Transverse colon (tissue), 4 donors: ENCODE measurements at regions not wholly inside any gene's neighbourhood (a gene's known extent, or its start where the extent isn't known, plus 50 kb on each side); places are given as distances from the start of the nearest gene placed in this dataset.
"Not testable (repeated sequence)": the region's sequence is repeated elsewhere in the genome, so short reads cannot be mapped to it uniquely, and the experiment has no call there.

Source experiments
- DNase-seq: peaks from one replicate; pipeline ENCODE4 v3.0.0-alpha.2; 2019
- H3K27ac ChIP-seq, 4 donors: fragments of 200-600 bp; sonication (generic); 2 replicates each; pipeline ENCODE4 v1.5.1; 2016 to 2018; ENCODE audit warnings: inconsistent platforms in 4 of 4
- H3K27me3 ChIP-seq: fragments of 200-600 bp; sonication (generic); 2 replicates; pipeline ENCODE4 v1.5.1; 2017; ENCODE audit warnings: inconsistent platforms
- H3K36me3 ChIP-seq, 4 donors: fragments of 200-600 bp; sonication (generic); 2 replicates each; pipeline ENCODE4 v1.5.1; 2017 to 2019; ENCODE audit warnings: inconsistent platforms in 4 of 4
- H3K4me1 ChIP-seq, 4 donors: fragments of 200-600 bp; sonication (generic); 2 replicates each; pipeline ENCODE4 v1.5.1; 2017 to 2020; ENCODE audit warnings: inconsistent platforms in 4 of 4
- H3K4me3 ChIP-seq, 4 donors: fragments of 200-600 bp; sonication (generic); 1 replicate in 1 of 4; 2 replicates in 3 of 4; pipeline versions ENCODE4 v1.5.1 to v1.6.1; 2017 to 2019; ENCODE audit warnings: inconsistent platforms in 4 of 4
- H3K9me3 ChIP-seq, 2 donors: fragments of 200-600 bp; sonication (generic); 2 replicates each; pipeline ENCODE4 v1.5.1; 2017 to 2019; ENCODE audit warnings: inconsistent platforms in 2 of 2
- CTCF ChIP-seq, 5 experiments: fragments of 200-600 bp in 3 of 5; fragments of 450-650 bp in 2 of 5; sonication (generic) in 3 of 5; IDR thresholded peaks; 1 replicate in 2 of 5; 2 replicates in 3 of 5; pipeline ENCODE4 v1.5.1; 2016 to 2017; ENCODE audit warnings: antibody characterized with exemption in 5 of 5, inconsistent platforms in 3 of 5, mild to moderate bottlenecking in 2 of 5, moderate library complexity in 1 of 5
- EP300 ChIP-seq: sonication (generic); formaldehyde crosslinking; IDR thresholded peaks from one replicate; pipeline ENCODE4 v1.6.1; 2017; ENCODE audit warnings: antibody characterized with exemption, low read depth
- POLR2A ChIP-seq: fragments of 450-650 bp; IDR thresholded peaks from one replicate; pipeline ENCODE4 v1.6.1; 2016; ENCODE audit warnings: antibody characterized with exemption, mild to moderate bottlenecking, moderate library complexity
- POLR2AphosphoS5 ChIP-seq, 3 donors: sonication (generic); formaldehyde crosslinking; IDR thresholded peaks; one replicate each; pipeline ENCODE4 v1.6.1; 2016; ENCODE audit warnings: antibody characterized with exemption in 3 of 3
- WGBS, 2 donors: methylation state at CpG; one replicate each; pipeline ENCODE4 v1.1.5; 2018; ENCODE audit warnings: low coverage in 1 of 2; 5-methylcytosine and 5-hydroxymethylcytosine counted together
- in situ Hi-C, 4 donors: fragments of 200-750 bp; cut with MboI; loops; one replicate each; pipeline versions ENCODE4 v1.15.0 to v1.15.1; 2017; ENCODE audit warnings: low sequenced_read_pairs in 3 of 4, low pct_ligation_motif_present in 1 of 4, low pct_unique_long_range_greater_than_20kb in 1 of 4
- intact Hi-C: fragments of 100-400 bp; cut with DNase I; formaldehyde crosslinking; loops from one replicate; pipeline ENCODE4 v1.15.1; 2023; ENCODE audit warnings: low total_unique reads

DNA sequence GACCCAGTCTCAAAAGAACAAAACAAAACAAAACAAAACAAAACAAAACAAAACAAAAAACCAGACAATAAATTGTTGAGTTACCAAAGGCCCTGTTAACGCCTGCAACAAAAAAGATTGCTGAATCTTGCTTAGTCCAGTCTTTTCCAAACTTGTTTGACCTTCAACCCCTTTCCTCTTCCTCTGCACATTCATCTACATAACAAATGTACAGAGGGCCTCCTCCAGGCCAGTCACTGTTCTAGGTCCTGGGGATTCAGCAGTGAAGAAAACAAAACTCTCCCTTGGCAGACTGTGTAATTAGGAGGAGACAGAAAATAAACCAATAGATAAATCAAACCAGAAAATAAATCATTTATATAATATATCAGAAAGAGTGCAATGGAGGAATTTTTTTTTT is 294.0 kb upstream of the ADGRL2 start:
- TF ChIP-seq POLR2A = no peak
- TF ChIP-seq POLR2AphosphoS5 (IDR thresholded peaks at IDR 0.05) = no peak
- TF ChIP-seq CTCF (IDR thresholded peaks at IDR 0.05) = no peak
- no peak for TF ChIP-seq EP300
- H3K4me3 ChIP-seq = no peak overlapping the region
- no peak overlapping the region for H3K27ac ChIP-seq
- no peak for DNase-seq
- no peaks in the 10 kb centered on the region for H3K27me3 ChIP-seq
- 75 to 88% methylated on average over 1 of the region's 1 CpG for WGBS, 2 donors
- H3K4me1 ChIP-seq = no peaks in the 10 kb centered on the region
- no peaks in the 10 kb centered on the region for H3K36me3 ChIP-seq
- in situ Hi-C loops = no loop called here
- intact Hi-C loops = no loop called here
- H3K9me3 ChIP-seq = no peaks in the 10 kb centered on the region

GRCh38 chr1:81505831-81506230 is 294.9 kb upstream of the ADGRL2 start:
- no peaks in the 10 kb centered on the region for H3K27me3 ChIP-seq
- in situ Hi-C loops = no loop called here
- H3K36me3 ChIP-seq = no peaks in the 10 kb centered on the region
- no peak overlapping the region for H3K27ac ChIP-seq
- H3K9me3 ChIP-seq = no peaks in the 10 kb centered on the region
- WGBS, 2 donors = 85 to 87% methylated on average over 4 of the region's 4 CpGs
- intact Hi-C loops = no loop called here
- no peak overlapping the region for H3K4me3 ChIP-seq
- H3K4me1 ChIP-seq = no peaks in the 10 kb centered on the region
- TF ChIP-seq EP300 = no peak
- TF ChIP-seq POLR2A = no peak
- TF ChIP-seq CTCF (IDR thresholded peaks at IDR 0.05) = no peak
- TF ChIP-seq POLR2AphosphoS5 (IDR thresholded peaks at IDR 0.05) = no peak
- DNase-seq = no peak

- H3K9me3 ChIP-seq, in situ Hi-C loops, H3K27me3 ChIP-seq, intact Hi-C loops, H3K27ac ChIP-seq, H3K36me3 ChIP-seq, H3K4me1 ChIP-seq, DNase-seq, H3K4me3 ChIP-seq: not testable (repeated sequence)
- 96% methylated on average over 11 of the region's 16 CpGs; no CpG with 5 or more reads in 1 of the 2 donors for WGBS, 2 donors
These were observed 295.9 kb upstream of the ADGRL2 start for GRCh38 chr1:81504820-81505219.

GRCh38 chr1:81502705-81503104 is 298.0 kb upstream of the ADGRL2 start:
- H3K27me3 ChIP-seq, intact Hi-C loops, in situ Hi-C loops, H3K4me1 ChIP-seq, DNase-seq, H3K27ac ChIP-seq, H3K36me3 ChIP-seq, H3K9me3 ChIP-seq, H3K4me3 ChIP-seq: not testable (repeated sequence)
- WGBS, 2 donors = 94 to 100% methylated on average over 1 to 18 of the region's 18 CpGs

DNA sequence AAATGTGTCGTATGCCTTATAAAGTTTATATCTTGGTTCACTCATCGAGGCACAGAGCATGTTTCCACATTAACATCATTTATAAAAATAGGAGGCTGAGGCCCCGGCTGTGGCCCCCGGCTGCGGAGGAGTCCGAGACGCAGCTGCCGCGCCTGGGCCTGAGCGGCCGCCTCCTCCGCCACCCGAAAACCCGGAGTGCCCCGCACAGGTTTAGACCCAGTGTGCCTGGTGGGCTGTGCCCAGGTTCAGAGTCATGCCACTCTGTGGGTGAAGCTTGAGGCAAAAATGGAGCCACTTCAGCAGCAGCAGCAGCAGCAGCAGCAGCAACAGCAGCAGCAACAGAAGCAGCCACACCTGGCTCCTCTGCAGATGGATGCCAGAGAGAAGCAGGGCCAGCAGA is 299.2 kb upstream of the ADGRL2 start:
- H3K4me3 ChIP-seq, intact Hi-C loops, H3K36me3 ChIP-seq, H3K27ac ChIP-seq, in situ Hi-C loops, H3K4me1 ChIP-seq, DNase-seq, H3K27me3 ChIP-seq, H3K9me3 ChIP-seq: not testable (repeated sequence)
- 97% methylated on average over 14 of the region's 15 CpGs; no CpG with 5 or more reads in 1 of the 2 donors for WGBS, 2 donors

DNA sequence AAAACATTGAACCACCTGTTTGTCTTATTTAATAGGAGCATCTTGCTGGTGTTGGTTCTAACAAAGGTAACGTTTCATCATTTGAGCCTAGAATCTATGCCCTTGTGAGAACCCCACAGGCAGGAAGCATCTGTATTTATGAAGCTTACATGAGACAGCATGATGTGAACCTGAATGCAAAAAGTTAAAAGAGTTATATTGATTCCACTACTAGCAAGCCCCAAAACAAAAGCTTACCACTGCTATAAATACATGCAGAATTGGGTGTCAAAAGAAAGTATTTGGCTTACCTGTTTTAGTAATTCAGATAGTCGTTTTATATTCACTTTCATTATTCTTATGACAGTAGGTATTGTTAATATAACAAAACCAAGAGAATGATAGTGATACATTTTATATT is 301.2 kb upstream of the ADGRL2 start:
- in situ Hi-C loops = no loop called here
- 62 to 74% methylated on average over 2 of the region's 2 CpGs for WGBS, 2 donors
- H3K27ac ChIP-seq = no peak overlapping the region
- no peaks in the 10 kb centered on the region for H3K9me3 ChIP-seq
- no peak overlapping the region for H3K4me3 ChIP-seq
- TF ChIP-seq POLR2A = no peak
- no peak for TF ChIP-seq CTCF (IDR thresholded peaks at IDR 0.05)
- no peak for TF ChIP-seq POLR2AphosphoS5 (IDR thresholded peaks at IDR 0.05)
- no peak for TF ChIP-seq EP300
- intact Hi-C loops = no loop called here
- H3K27me3 ChIP-seq = no peaks in the 10 kb centered on the region
- no peaks in the 10 kb centered on the region for H3K36me3 ChIP-seq
- no peak for DNase-seq
- peaks cover 0 to 6% (median 0%) of the 10 kb centered on the region in 4 donors for H3K4me1 ChIP-seq
